ENCODE measurements at regions not wholly inside any gene's neighbourhood (a gene's known extent, or its start where the extent isn't known, plus 50 kb on each side); places are given as distances from the start of the nearest gene placed in this dataset.

DNA sequence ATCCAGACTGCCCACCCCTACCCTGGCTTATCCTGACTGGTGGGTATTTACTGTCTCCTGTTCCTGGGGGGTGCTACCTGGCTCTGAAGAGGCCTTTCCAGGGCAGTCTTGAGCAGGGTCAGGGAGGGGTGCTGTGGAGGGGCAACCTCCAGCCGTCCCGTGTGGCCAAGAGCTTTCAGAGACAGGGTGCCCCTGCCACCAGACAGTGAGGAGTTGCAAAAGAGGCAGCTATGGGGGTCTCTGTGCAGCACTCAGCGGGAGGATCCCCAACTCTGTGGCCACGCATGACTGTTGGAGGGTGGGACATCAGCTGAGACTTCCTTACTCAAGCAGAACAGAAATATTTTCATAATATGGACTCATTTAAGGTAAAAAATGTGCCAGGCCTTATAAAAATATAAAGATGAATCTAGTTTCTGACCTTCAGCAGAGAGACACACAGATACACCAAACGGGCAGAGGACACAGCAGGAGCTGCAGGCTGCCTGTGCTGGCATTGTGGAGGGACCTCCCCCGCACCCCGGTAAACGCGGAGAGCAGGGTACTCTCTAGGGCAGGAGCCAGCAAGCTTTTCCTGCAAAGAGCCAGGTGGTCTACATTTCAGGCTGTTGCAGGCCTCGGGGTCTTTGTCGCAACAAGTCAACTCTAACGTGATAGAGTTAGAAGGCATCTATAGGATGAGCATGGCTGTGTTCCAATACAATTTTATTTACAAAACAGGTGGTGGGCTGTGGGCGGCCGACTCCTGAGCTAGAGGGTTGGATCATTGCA lies 252.6 kb downstream of the RHOU start:
- Mint-ChIP-seq H3K9me3 (no peaks in the 10 kb centered on the region), H3K36me3 (ENCODE audit: low read depth) (no peaks in the 10 kb centered on the region), H3K4me1 (peaks cover 17% of the 10 kb centered on the region), H3K27me3 (no peaks in the 10 kb centered on the region), H3K4me3 (no peak overlapping the region), H3K27ac (no peak overlapping the region)
- no peak for ATAC-seq (ENCODE audit: low read depth)
- intact Hi-C loops (cut with micrococcal nuclease), result no loop called here
- no peak for TF ChIP-seq CTCF (IDR thresholded peaks at IDR 0.05)
- ChIA-PET CTCF (no interaction called here), POLR2A (no interaction called here)
- DNase-seq, result no peak

DNA sequence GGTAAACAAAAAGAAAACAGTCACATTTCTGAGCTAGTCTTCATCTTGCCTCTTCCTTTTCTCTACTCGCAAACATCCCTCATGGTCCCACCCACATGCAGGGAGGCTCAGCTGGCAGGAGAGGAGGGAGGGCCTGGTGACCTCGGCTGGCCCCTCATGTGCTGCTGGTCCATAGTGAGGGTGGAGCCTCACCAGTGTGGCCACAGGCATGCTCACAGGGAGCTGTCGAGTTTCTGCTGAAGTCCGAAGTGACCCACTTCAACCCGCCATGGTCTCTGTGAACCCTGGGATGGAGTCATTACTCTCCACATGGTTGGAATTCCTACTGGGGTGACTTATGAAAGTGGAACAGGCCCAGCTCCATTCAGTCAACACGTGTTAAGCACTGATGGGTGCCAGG lies 253.4 kb downstream of the RHOU start:
- H3K9me3 Mint-ChIP-seq, result no peaks in the 10 kb centered on the region
- no peak for TF ChIP-seq CTCF (IDR thresholded peaks at IDR 0.05)
- H3K27ac Mint-ChIP-seq, result no peak overlapping the region
- intact Hi-C loops (cut with micrococcal nuclease), result no loop called here
- ATAC-seq (ENCODE audit: low read depth) (no peak), DNase-seq (no peak)
- ChIA-PET CTCF (no interaction called here), POLR2A (no interaction called here)
- H3K4me3 Mint-ChIP-seq, result no peak overlapping the region
- no peaks in the 10 kb centered on the region for H3K36me3 Mint-ChIP-seq (ENCODE audit: low read depth)
- H3K4me1 Mint-ChIP-seq, result peaks cover 17% of the 10 kb centered on the region
- no peaks in the 10 kb centered on the region for H3K27me3 Mint-ChIP-seq

- ChIA-PET POLR2A (no interaction called here), CTCF (no interaction called here)
- no peak overlapping the region for H3K27ac Mint-ChIP-seq
- no peak overlapping the region for H3K4me3 Mint-ChIP-seq
- H3K36me3 Mint-ChIP-seq (ENCODE audit: low read depth), result no peaks in the 10 kb centered on the region
- no peaks in the 10 kb centered on the region for H3K9me3 Mint-ChIP-seq
- DNase-seq, result no peak
- peaks cover 17% of the 10 kb centered on the region for H3K4me1 Mint-ChIP-seq
- H3K27me3 Mint-ChIP-seq, result peaks cover 2% of the 10 kb centered on the region
- ATAC-seq (ENCODE audit: low read depth), result no peak
- intact Hi-C loops (cut with micrococcal nuclease), result no loop called here
- TF ChIP-seq CTCF (IDR thresholded peaks at IDR 0.05), result no peak
Measured at GRCh38 chr1:228989176-228989575, 253.9 kb downstream of the RHOU start.

DNA sequence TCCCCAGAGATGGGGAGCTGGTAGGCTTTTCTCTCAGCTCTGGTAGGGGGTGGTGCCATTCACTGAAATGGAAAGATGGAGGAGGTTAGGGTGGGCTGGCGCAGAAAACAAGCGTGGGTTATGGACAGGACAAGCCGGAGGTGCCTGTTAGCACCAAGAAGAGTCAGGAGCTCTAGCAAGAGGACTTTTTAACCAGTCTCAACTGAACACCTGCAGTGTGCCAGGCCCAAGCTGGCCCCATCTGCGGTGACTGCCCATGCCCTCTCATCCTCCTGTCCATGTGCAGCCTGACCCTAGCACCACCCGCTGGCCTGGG lies 254.4 kb downstream of the RHOU start:
- Mint-ChIP-seq H3K9me3 (no peaks in the 10 kb centered on the region), H3K27me3 (peaks cover 3% of the 10 kb centered on the region), H3K36me3 (ENCODE audit: low read depth) (no peaks in the 10 kb centered on the region), H3K4me1 (peaks cover 17% of the 10 kb centered on the region), H3K27ac (no peak overlapping the region), H3K4me3 (no peak overlapping the region)
- DNase-seq, result no peak
- CTCF ChIA-PET, result no interaction called here
- intact Hi-C loops (cut with micrococcal nuclease), result no loop called here
- ATAC-seq (ENCODE audit: low read depth), result no peak
- TF ChIP-seq CTCF (IDR thresholded peaks at IDR 0.05), result no peak
- POLR2A ChIA-PET, result no interaction called here

DNA sequence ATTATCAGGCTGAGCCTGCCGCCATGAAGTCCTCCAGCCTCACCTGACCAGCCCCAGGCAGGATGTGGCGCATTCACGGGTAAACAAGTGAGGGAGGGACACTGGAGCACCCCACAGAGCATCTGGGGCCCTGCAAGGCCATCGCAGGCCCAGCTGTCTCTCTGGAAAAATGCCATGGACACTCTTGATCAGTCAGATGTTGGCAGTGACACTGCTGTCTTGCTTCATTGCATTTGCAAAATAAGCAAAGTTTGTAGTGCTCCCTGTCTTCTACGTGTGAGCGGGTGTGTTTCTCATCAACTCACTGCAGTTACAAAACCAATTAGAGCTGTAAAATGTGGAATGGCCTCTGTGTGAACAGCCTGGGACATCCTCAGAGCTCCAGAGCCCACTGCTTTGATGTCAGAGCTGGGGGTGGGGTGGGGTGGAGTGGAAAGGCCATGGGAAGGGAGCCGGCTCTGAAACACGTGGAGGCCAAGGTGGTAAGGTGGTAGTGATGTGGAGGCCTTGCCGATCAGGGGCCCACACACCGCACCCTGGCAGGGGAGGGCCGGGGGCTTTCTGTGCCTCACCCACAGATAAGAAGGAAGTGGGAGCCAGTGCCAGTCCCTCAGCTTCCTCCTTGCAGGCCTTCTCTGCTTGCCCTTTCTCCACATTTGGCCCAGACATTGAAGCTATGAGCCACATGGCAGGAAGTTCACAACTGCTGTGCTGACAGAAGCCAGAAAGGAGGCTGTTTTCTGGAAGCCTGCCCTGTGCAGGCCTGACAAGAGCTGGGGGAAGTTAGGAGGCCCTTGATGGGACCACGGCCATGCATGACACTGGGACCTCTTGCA lies 254.9 kb downstream of the RHOU start:
- Mint-ChIP-seq H3K4me1 (peaks cover 17% of the 10 kb centered on the region), H3K27ac (no peak overlapping the region), H3K4me3 (no peak overlapping the region), H3K27me3 (peaks cover 3% of the 10 kb centered on the region), H3K36me3 (ENCODE audit: low read depth) (no peaks in the 10 kb centered on the region), H3K9me3 (no peaks in the 10 kb centered on the region)
- CTCF ChIA-PET, result no interaction called here
- intact Hi-C loops (cut with micrococcal nuclease), result no loop called here
- DNase-seq (no peak), ATAC-seq (ENCODE audit: low read depth) (no peak)
- TF ChIP-seq CTCF (IDR thresholded peaks at IDR 0.05), result no peak
- POLR2A ChIA-PET, result no interaction called here

Data from activated B cell treated with CpG ODN at 0.5 μM for 24 hours (primary cell).